Stimulated activated memory B cell treated with anti-CD40 and anti-IgM and Interleukin-4, amounts not matched to agents 10 μg/mL and 1 μg/mL and 100 μg/mL, for 72 hours (primary cell): ENCODE measurements at regions not wholly inside any gene's neighbourhood (a gene's known extent, or its start where the extent isn't known, plus 50 kb on each side); places are given as distances from the start of the nearest gene placed in this dataset.
"Not testable (repeated sequence)": the region's sequence is repeated elsewhere in the genome, so short reads cannot be mapped to it uniquely, and the experiment has no call there.

Experiments used
- ATAC-seq: fragments of 150-1000 bp; cut with Tn5 transposase; 2 replicates; pipeline ENCODE4 v1.10.0; 2021
- H3K27ac Mint-ChIP-seq: one replicate; pipeline ENCODE4 v1.8.0; 2022; ENCODE audit warnings: mild to moderate bottlenecking, mixed read lengths
- H3K27me3 Mint-ChIP-seq: one replicate; pipeline ENCODE4 v1.8.0; 2022; ENCODE audit warnings: mixed read lengths
- H3K36me3 Mint-ChIP-seq: one replicate; pipeline ENCODE4 v1.8.0; 2022; ENCODE audit warnings: mixed read lengths
- H3K4me1 Mint-ChIP-seq: one replicate; pipeline ENCODE4 v1.8.0; 2022; ENCODE audit warnings: mixed read lengths
- H3K4me3 Mint-ChIP-seq: one replicate; pipeline ENCODE4 v1.8.0; 2022; ENCODE audit warnings: mild to moderate bottlenecking, moderate library complexity, mixed read lengths
- H3K9me3 Mint-ChIP-seq: one replicate; pipeline ENCODE4 v1.8.0; 2022; ENCODE audit warnings: mixed read lengths

- not testable (repeated sequence) for H3K36me3 Mint-ChIP-seq, ATAC-seq, H3K4me1 Mint-ChIP-seq, H3K27me3 Mint-ChIP-seq, H3K9me3 Mint-ChIP-seq, H3K27ac Mint-ChIP-seq
- peak overlapping the region; percentile 39 for H3K4me3 Mint-ChIP-seq
These were observed 165.0 kb upstream of the NOTCH2NLA start for GRCh38 chr1:146393796-146394195.

GRCh38 chr1:146393154-146393553 is 164.3 kb upstream of the NOTCH2NLA start:
- not testable (repeated sequence) for H3K4me3 Mint-ChIP-seq, H3K27me3 Mint-ChIP-seq, H3K27ac Mint-ChIP-seq, H3K9me3 Mint-ChIP-seq, H3K4me1 Mint-ChIP-seq, ATAC-seq, H3K36me3 Mint-ChIP-seq

- H3K4me3 Mint-ChIP-seq, ATAC-seq, H3K36me3 Mint-ChIP-seq, H3K4me1 Mint-ChIP-seq, H3K9me3 Mint-ChIP-seq, H3K27ac Mint-ChIP-seq, H3K27me3 Mint-ChIP-seq: not testable (repeated sequence)
These were observed 160.4 kb upstream of the NOTCH2NLA start for GRCh38 chr1:146389178-146389577.

DNA sequence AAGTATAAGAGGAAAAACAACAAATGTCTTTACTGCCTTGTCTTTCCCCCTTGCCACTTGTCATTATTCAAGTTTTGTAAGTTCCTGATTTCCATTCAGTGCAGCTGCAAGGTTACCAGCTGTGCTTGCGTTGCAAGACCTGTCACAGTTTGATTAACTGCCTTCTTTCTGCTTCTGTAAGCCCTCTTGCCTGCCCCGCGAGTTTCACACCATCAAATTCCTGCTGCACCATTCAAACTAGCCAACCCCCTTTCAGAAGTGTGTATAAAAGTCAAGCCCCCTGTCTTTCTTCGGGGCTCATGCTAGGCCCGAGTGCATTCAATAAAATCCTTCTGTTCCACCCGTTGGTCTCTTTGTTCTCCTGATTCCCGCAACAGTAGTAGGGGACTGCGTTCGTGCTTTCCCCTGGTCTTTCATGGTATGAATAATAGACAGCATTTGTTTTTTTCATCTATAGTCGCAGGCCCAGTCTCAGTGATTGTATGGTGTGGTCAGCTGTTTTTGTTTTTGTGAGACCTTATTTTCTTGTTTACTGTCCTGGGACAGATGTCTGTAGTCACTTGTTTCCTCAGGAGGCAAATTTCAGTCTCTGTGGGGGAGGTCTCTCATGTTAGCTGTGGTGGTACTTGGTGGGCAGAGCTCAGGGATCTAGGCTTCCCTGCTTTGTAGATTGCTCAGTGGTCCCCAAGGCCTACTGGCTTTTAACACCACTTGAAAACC is 159.1 kb upstream of the NOTCH2NLA start:
- not testable (repeated sequence) for H3K9me3 Mint-ChIP-seq, H3K36me3 Mint-ChIP-seq, H3K4me1 Mint-ChIP-seq, H3K27me3 Mint-ChIP-seq, ATAC-seq
- Mint-ChIP-seq H3K27ac (peak overlapping the region; percentile 100), H3K4me3 (peak overlapping the region; percentile 84)

- H3K27me3 Mint-ChIP-seq, H3K9me3 Mint-ChIP-seq, H3K36me3 Mint-ChIP-seq, H3K4me1 Mint-ChIP-seq: not testable (repeated sequence)
- Mint-ChIP-seq H3K4me3 (peak overlapping the region; percentile 84), H3K27ac (peak overlapping the region; percentile 100)
- peak; percentile 95 for ATAC-seq
These were observed 158.3 kb upstream of the NOTCH2NLA start for GRCh38 chr1:146386851-146387749.

- H3K4me1 Mint-ChIP-seq: peaks cover 13% of the 10 kb centered on the region
- H3K4me3 Mint-ChIP-seq, H3K36me3 Mint-ChIP-seq, ATAC-seq, H3K9me3 Mint-ChIP-seq, H3K27me3 Mint-ChIP-seq, H3K27ac Mint-ChIP-seq: not testable (repeated sequence)
These were observed 152.4 kb upstream of the NOTCH2NLA start for GRCh38 chr1:146381196-146381595.

DNA sequence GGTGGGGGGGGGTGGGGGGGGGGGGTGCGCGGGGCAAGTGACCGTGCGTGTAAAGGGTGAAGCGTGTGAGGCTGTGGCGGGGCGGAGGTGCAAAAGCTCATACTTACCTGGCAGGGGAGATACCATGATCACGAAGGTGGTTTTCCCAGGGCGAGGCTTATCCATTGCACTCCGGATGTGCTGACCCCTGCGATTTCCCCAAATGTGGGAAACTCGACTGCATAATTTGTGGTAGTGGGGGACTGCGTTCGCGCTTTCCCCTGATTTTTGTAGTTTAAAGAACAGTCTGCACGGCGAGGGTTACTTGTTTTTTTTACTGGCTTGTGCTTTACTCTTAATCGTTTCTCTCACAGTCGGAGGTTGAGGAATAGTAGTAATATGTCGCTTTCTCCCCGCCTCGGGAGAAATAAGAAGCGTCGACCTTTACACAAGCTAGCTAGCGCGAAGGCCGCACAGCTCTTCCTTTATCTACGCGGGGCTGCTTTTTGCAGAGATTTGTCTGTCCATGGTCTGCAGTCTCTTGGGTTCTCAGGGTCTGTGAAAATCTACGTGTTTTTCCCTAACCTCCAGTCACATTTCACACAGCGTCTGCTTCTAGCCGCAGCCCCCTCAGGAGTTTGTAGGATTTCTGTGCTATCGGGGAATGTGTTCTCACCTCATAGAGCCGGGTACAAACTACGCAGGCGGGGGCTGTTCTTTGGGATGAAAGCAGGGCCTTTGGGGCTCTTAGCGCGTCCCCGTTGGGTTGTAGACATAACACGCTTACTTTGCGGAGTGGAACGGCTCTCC is 148.1 kb upstream of the NOTCH2NLA start:
- peak overlapping the region; percentile 80 for H3K4me3 Mint-ChIP-seq
- H3K4me1 Mint-ChIP-seq: peaks cover 23% of the 10 kb centered on the region
- not testable (repeated sequence) for H3K36me3 Mint-ChIP-seq, H3K9me3 Mint-ChIP-seq, H3K27me3 Mint-ChIP-seq
- H3K27ac Mint-ChIP-seq: peak overlapping the region; percentile 100
- ATAC-seq: peak; percentile 97

GRCh38 chr1:146376309-146376707 is 147.5 kb upstream of the NOTCH2NLA start:
- not testable (repeated sequence) for H3K9me3 Mint-ChIP-seq, H3K36me3 Mint-ChIP-seq, H3K27me3 Mint-ChIP-seq
- H3K4me3 Mint-ChIP-seq: peak overlapping the region; percentile 80
- H3K27ac Mint-ChIP-seq: peak overlapping the region; percentile 100
- ATAC-seq: peak; percentile 76
- peaks cover 23% of the 10 kb centered on the region for H3K4me1 Mint-ChIP-seq

DNA sequence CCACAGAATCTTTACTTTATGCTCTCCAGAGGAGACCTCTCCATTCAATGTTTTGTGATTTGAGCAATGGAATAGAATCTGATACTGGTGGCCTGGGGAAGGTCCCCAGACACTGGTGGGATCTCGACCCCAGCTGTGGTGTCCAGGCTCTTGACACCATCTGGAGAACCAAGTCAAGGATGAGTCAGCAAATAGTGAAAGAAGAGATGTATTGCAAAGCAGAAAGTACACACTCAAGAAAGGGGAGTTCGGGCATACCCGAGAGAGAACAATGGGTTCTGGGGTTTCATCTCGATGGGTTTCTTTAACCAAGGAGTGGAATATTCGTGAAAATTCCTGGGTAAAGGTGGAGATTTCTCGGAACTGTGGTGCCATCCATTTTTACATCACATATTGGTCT is 146.3 kb upstream of the NOTCH2NLA start:
- H3K36me3 Mint-ChIP-seq, H3K27me3 Mint-ChIP-seq, H3K27ac Mint-ChIP-seq, ATAC-seq, H3K9me3 Mint-ChIP-seq: not testable (repeated sequence)
- Mint-ChIP-seq H3K4me1 (peaks cover 23% of the 10 kb centered on the region), H3K4me3 (peak overlapping the region; percentile 57)

- H3K4me1 Mint-ChIP-seq, ATAC-seq, H3K9me3 Mint-ChIP-seq, H3K27me3 Mint-ChIP-seq, H3K36me3 Mint-ChIP-seq: not testable (repeated sequence)
- Mint-ChIP-seq H3K27ac (peak overlapping the region; percentile 75), H3K4me3 (peak overlapping the region; percentile 83)
These were observed 141.1 kb upstream of the NOTCH2NLA start for GRCh38 chr1:146369940-146370339.

GRCh38 chr1:146355373-146355772 is 126.6 kb upstream of the NOTCH2NLA start:
- H3K9me3 Mint-ChIP-seq, H3K27ac Mint-ChIP-seq, H3K27me3 Mint-ChIP-seq, H3K36me3 Mint-ChIP-seq, H3K4me1 Mint-ChIP-seq, ATAC-seq, H3K4me3 Mint-ChIP-seq: not testable (repeated sequence)

- not testable (repeated sequence) for H3K4me1 Mint-ChIP-seq, H3K36me3 Mint-ChIP-seq, ATAC-seq, H3K27ac Mint-ChIP-seq, H3K4me3 Mint-ChIP-seq, H3K27me3 Mint-ChIP-seq, H3K9me3 Mint-ChIP-seq
These were observed 98.0 kb upstream of the NOTCH2NLA start for GRCh38 chr1:146326863-146327262.

DNA sequence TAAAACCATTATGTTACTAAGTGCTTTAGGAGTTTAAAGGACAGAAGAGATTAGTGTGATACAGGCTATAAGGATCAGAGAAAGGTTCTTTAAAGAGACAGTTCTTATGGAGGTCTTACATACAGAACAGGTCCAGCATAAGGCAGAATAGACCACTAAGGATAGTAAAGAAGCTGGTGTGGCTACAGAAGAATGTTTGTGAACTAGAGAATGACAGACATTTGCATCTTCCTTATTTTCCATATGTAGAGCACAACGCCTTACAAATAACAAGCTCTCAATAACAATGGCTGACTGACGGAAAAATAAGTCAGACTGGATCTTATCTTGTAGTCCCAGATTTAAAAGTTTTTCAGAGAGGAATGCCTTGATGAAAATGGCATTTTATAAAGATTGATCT is 95.6 kb upstream of the NOTCH2NLA start:
- H3K36me3 Mint-ChIP-seq, H3K27me3 Mint-ChIP-seq, ATAC-seq, H3K9me3 Mint-ChIP-seq, H3K27ac Mint-ChIP-seq, H3K4me3 Mint-ChIP-seq, H3K4me1 Mint-ChIP-seq: not testable (repeated sequence)

- H3K9me3 Mint-ChIP-seq, H3K36me3 Mint-ChIP-seq, H3K27ac Mint-ChIP-seq, ATAC-seq, H3K4me1 Mint-ChIP-seq, H3K27me3 Mint-ChIP-seq, H3K4me3 Mint-ChIP-seq: not testable (repeated sequence)
These were observed 94.5 kb upstream of the NOTCH2NLA start for GRCh38 chr1:146323302-146323701.

- not testable (repeated sequence) for H3K9me3 Mint-ChIP-seq, H3K36me3 Mint-ChIP-seq, H3K27ac Mint-ChIP-seq, H3K27me3 Mint-ChIP-seq, H3K4me1 Mint-ChIP-seq, H3K4me3 Mint-ChIP-seq, ATAC-seq
These were observed 94.1 kb upstream of the NOTCH2NLA start for GRCh38 chr1:146322893-146323292.
